DMS79 treated with DMSO at 0.1 percent for 48 hours (cell line): ENCODE measurements at regions not wholly inside any gene's neighbourhood (a gene's known extent, or its start where the extent isn't known, plus 50 kb on each side); places are given as distances from the start of the nearest gene placed in this dataset.
"Not testable (repeated sequence)": the region's sequence is repeated elsewhere in the genome, so short reads cannot be mapped to it uniquely, and the experiment has no call there.

Experiments
- DNase-seq: peaks from one replicate; lab custom pipeline; 2025; lab: John Stamatoyannopoulos, UW

- DNase-seq: no peak
Measured at GRCh38 chr20:1754306-1754705, 96.7 kb upstream of the SIRPG start.

- no peak for DNase-seq
Measured at GRCh38 chr20:1752045-1752444, 94.5 kb upstream of the SIRPG start.

GRCh38 chr20:1748777-1749176 lies 91.2 kb upstream of the SIRPG start:
- no peak for DNase-seq

GRCh38 chr20:1747953-1748577 lies 90.5 kb upstream of the SIRPG start:
- no peak for DNase-seq

- not testable (repeated sequence) for DNase-seq
Measured at GRCh38 chr20:1742049-1742434, 84.5 kb upstream of the SIRPG start.

GRCh38 chr20:1741309-1742048 lies 83.9 kb upstream of the SIRPG start:
- no peak for DNase-seq

- no peak for DNase-seq
Measured at GRCh38 chr20:1737134-1737533, 79.6 kb upstream of the SIRPG start.

- DNase-seq: no peak
Measured at GRCh38 chr20:1735417-1736089, 78.0 kb upstream of the SIRPG start.

- DNase-seq: no peak
Measured at GRCh38 chr20:1734269-1734858, 76.8 kb upstream of the SIRPG start.

- not testable (repeated sequence) for DNase-seq
Measured at GRCh38 chr20:1731828-1732375, 74.3 kb upstream of the SIRPG start.

GRCh38 chr20:1730981-1731711 lies 73.6 kb upstream of the SIRPG start:
- not testable (repeated sequence) for DNase-seq

- not testable (repeated sequence) for DNase-seq
Measured at GRCh38 chr20:1727303-1727702, 69.7 kb upstream of the SIRPG start.

- no peak for DNase-seq
Measured at GRCh38 chr20:1724901-1725300, 67.3 kb upstream of the SIRPG start.

- DNase-seq: no peak
Measured at GRCh38 chr20:1722513-1723050, 65.0 kb upstream of the SIRPG start.

- DNase-seq: no peak
Measured at GRCh38 chr20:1721687-1722512, 64.3 kb upstream of the SIRPG start.

- no peak for DNase-seq
Measured at GRCh38 chr20:1720845-1721475, 63.4 kb upstream of the SIRPG start.

- no peak for DNase-seq
Measured at GRCh38 chr20:1720226-1720625, 62.6 kb upstream of the SIRPG start.

- no peak for DNase-seq
Measured at GRCh38 chr20:1718604-1719384, 61.2 kb upstream of the SIRPG start.
